Embryonic facial prominence (tissue), 1 donor: ENCODE measurements at regions not wholly inside any gene's neighbourhood (a gene's known extent, or its start where the extent isn't known, plus 50 kb on each side); places are given as distances from the start of the nearest gene placed in this dataset.
"Not testable (repeated sequence)": the region's sequence is repeated elsewhere in the genome, so short reads cannot be mapped to it uniquely, and the experiment has no call there.

ENCODE experiments used
- DNase-seq: peaks from one replicate; pipeline ENCODE4 v3.0.0-alpha.2; 2016; ENCODE audit errors: extremely low spot score

DNA sequence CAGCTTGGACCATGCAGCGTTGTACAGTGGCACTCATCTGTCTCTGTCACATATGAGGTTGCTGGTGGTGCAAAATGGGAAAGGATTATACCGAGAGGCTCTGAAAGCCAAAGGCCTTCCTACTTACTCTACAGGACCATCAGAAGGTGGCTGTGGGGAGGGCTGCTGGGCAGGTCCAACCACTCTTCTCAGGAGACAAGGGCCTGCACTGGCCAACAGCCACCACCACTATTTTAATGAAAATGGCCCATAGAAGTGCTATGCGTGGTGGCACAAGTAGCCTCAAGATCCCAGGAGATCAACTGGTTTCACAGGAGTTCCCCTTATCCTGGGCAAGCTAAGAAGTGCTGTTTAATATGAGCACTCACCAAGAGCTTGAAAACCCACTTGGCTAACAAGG, 52.3 kb downstream of the MRPL57 start:
- DNase-seq, result no peak

DNA sequence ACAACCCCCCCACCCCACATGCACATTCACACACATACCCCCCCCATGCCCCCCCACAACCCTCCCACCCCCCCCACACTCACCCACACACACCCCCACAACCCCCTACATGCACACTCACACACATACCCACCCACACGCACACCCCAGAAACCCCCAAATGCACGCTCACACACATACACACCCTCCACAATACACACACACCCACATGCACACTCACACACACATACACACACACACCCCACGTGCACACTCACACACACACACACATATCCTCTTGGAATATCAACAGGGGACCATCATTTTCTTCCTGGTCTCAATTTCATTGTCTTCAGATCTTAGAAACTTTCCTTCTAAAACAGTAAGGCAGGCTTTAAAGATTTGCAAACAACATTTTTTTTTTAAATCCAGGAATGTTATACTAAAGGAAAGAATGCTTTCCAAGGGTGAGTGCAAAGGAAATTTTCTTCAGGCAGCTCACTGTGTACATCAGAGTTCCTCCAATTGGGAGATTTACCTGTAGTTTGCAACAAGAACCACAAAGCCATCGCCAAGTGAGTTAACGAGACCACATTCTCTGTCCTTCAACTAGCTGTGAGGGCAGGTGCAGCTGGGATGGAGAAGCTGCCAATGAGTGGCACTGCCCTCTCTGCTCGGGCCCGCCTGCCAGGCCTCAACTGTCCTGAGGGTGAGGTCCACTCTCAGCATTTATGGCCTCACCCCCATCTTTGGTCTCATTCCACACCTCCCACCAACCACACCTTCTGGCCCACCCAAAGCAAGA, 53.0 kb downstream of the MRPL57 start:
- no peak for DNase-seq

DNA sequence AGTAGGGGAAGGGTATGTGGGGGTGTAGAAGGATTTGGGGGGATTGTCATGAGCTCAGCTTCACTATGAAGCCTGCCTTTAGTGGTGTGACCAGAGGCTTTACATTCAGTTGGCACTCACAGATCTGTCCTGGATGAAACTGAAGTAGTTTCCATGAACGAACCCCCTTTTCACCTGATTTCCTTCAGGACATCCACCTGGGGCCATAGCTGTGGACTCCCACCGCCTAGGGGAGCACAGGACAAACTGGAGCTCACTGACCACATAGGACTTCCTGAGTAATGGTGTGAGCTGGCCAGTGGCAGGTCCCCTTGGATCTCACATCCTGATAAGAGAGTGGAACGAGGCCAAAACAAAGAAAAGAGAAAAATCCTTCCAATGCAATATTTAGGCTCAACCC, 54.1 kb downstream of the MRPL57 start:
- DNase-seq, result no peak

DNA sequence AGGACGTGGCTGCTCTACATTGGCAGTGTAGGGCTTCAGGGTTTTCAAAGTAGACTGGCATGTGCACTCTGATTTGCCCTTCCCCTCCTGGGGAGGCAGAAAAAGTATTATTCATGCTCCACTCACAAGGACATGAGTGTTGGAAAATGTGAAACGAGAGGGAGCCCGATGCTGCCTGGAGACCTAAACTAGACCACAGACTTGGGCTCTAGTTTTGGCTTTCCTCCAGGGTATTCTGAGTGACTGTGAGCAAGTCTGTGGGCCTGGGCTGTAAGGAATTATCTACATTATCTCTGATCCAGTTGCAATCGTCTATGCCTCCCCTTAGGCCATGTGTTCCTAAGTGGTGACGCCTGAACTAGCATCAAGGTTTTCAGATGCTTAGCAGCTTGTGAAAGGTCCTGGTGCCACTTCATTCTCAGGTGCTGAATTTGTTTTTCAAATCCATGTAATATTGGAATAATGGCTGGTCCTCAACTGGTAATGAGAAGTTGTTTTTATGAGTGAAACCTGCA, 55.0 kb downstream of the MRPL57 start:
- no peak for DNase-seq

DNA sequence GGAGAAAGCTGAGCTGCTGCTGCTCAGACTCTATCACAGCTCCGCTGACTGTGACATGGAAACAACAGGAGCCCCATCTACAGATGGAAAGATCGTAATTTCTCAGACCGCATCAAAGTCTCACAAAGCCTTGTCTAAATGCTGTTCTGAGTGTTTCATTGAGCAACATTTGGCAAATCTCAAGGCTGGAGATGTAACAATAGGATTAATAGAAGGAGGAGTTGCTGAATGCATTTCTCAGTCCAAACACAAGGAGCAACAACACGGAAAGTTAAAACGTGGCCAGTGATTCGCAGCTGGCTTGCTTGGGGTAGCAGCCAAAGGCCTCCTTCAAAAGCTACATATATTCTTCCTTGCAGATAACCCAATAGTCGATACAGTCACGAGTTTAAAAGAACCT, 55.7 kb downstream of the MRPL57 start:
- no peak for DNase-seq

DNA sequence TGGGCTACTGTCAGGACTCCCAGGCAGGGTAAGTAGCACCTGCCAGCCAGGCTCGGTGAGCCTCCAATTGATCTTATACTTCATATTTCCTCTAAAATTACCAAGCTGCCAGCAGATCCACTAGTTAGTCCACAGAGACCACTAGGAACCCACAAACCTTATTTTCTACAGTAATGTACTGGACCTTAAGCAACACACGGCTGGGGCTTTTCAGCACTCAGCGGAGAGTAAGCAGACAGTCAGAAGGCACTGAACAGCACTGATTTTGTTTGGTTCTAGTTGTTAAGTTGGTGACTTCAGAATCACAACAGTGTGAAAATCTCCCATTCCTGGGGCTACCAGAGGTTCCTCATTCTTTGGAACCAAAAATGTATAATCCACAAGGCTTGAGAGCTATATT, 56.1 kb downstream of the MRPL57 start:
- DNase-seq, result no peak

DNA sequence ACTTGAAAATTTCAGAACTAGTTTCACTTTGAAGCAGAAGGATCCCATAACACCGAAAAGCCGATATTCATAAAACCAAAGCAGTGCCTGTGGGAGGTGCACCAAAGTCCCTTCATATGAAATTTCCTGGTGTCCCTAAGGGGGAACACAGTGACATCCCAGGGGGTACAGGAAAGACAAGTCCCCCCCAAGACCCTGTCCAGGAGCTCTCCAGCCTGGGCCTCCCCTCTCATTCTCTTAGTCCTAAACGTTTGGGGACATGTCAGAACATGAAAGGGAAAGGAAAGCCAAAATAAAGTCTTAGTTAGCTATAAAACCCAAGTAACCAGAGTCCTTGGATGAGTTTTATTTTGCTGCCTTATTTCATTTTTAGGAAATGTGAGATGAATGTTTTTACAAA, 56.6 kb downstream of the MRPL57 start:
- DNase-seq, result no peak

DNA sequence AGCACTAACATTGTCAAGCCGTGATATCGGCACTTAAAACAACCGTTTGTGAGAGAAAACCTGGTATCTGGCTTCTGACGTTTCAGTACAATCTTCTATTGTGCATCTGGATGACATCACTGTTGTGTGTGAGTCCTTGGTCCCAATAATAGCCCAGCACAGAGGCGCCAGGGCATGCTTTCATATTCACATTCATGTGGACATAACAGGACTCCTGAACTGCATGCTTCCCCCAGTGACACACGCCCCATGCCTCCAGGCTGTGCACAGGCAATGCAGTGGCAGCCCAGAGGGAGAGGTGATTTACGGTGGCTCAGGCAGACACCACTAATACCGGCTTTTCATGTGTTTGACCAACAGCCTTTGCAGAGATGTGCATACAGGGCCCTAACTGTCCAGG, 58.1 kb downstream of the MRPL57 start:
- no peak for DNase-seq

DNA sequence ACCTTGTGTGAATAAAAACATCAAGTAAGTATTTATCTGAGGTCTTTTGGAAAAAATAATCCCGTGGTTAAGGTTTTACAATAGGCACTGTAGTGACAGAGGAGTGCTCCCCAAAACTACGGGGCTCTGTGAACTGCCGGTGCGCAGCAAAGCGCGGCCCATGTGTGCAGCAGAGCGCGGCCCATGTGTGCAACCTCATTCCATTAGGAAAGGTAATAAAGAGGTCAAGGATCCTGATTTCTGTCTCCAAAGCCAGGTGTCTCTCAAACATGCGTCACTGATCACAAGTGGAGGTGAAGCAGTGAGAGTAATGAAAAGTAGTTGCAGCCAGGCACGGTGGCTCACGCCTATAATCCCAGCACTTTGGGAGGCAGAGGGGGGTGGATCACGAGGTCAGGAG, 58.7 kb downstream of the MRPL57 start:
- DNase-seq, result no peak

DNA sequence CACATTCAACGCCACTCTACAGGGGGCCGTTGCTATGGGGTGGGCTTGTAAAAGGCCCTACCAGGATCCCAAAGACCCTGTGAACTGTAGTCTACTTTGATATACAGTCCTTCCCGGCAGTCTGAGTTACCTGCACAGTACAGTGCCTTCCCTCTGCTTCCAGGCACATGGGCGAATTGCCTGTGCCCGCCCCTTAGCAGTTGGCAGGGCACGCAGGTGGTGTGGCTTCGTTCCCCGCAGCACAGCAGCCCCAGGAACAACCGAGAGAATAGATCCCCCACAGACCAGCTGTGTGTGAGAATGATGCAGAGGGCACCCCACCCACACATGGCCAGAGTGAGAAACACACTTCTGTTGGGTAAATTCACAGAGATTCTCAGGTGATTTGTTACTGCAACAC, 60.6 kb downstream of the MRPL57 start:
- no peak for DNase-seq

DNA sequence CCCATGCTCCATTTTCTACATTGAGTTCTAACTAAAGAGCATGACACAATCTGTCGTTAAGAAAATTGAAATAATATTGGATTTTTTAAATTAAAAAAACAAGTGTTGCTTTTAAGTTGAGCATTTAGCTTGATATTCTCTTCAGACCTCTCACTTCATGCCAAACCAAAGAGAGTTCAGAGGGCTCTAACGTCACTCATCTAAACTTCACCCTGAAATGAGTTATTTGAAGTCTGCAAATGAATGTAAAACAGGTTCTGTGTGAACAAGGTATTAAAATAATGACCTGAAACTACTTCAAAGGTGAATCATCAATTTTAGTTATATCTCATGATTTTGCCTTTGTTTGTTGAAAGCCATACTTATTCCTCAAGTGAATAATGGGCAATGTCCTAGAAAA, 61.8 kb downstream of the MRPL57 start:
- DNase-seq, result no peak

DNA sequence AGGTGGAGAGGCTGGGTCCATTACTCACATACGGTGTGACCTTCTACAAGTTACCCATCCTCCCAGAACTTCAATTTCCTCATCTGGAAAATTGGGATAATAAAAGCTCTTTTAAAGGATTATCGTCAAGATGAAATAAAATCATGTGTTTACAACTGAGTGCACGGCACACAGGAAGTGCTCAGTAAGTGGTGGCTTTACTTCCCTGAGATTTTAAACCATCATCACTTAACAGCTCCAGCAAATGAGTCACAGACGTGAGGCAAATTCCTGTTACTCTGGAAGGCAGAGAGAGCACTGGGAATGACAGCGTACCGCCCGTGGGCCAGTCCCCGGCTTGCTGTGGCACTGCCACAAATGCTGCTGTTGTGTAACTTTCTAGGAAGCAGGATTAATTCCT, 64.1 kb downstream of the MRPL57 start:
- DNase-seq, result no peak

DNA sequence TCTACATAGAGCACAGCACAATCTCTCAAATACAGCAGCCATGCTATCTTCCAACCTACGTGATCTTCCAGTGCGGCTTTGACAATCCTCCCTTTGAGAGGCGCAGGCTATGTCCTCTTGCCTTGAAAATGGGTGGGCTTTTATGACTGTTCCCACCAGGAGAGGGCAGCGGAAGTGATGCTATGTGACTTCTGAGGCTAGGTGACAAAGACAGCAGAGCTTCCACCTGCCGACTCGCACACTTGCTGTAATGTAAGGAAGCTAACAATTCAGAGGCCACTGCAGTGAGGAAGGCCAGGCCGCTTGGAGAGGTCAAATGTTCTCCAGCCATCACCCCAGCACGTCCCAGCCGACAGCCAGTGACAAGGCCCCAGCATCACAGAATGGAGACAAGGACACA, 65.8 kb downstream of the MRPL57 start:
- DNase-seq, result no peak

DNA sequence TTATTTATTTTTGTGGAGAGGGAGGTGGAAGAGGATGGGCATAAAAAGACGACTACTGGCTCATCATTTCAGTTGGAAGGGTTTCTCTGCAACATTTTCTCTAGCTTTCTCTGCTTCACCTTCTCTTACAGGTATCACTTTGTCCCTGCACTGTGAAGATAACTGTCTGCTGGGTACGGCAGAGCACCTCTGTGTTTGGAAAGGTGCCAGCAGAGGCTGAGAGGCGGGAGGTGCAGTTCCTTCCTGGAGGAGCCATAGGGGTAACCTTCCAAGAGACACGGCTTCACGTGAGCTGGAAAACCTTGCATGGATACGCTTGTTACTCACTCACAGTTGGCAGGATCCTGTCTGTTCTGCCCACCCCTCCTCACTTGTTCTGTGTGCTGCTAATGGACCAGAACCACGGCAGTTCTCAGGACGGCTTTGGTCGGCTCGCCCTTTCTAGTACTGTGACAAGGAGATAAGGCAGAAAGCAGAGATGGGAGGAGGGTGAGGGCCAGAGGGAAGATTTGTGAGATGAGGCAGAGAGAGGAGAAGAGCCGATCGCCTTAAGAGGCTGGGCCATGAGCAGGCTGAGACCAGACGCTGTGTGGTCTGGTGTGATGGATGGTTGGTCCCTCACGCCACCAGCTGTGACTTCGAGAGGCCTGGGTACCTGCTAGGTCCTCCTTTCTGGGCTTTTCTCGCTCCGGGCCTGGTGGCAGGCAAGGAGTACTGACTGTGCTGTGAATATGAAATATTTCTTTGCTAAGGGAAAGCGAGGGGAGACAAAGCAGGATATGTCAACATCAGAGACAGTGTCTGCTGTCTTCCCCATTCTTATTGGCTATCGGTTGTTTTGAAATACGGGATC, 66.8 kb downstream of the MRPL57 start:
- no peak for DNase-seq

DNA sequence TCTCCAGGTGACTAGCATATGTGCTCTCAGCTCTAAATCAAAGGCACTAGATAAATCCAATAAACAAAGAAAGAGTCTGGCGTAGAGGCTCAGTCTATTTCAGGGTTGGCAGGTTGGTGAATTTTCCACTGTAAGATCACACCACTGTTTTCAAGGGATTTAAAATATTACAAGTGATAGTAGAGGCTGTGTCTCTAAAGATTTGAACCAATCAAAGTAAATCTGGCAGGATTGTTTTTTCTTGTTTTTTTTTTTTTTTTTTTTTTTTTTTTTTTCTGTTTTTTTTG, 67.4 kb downstream of the MRPL57 start:
- not testable (repeated sequence) for DNase-seq

DNA sequence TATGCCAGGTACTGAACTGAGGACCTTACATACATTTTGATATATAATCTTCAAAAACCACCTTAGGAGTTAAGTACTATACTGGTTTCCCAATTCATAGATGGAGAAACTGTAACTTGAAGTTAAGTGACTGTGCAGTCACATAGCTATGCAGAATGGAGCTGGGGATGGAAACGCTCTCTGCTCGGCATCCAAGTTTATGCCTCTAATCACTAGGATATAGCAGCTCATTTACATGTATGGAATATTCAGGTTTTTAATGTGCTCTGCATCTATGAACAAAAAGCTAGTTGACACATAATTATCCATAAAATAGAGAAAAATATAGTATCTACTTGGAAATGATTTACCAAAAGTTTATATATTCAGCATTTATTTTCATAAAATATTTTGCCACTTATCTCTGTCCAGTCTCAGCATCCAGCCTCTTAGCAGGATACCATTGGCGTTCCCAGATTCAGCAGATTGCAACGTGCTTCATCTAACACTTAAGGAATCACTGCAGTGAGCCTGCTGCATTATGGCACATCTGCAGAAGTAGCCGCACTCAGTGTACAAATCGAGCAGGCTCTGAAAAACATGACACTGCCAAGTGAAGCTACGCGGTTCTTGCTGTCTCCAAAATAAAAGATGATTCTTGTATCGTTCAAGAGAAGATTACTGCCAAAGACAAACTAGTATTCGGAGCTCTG, 70.4 kb downstream of the MRPL57 start:
- no peak for DNase-seq

DNA sequence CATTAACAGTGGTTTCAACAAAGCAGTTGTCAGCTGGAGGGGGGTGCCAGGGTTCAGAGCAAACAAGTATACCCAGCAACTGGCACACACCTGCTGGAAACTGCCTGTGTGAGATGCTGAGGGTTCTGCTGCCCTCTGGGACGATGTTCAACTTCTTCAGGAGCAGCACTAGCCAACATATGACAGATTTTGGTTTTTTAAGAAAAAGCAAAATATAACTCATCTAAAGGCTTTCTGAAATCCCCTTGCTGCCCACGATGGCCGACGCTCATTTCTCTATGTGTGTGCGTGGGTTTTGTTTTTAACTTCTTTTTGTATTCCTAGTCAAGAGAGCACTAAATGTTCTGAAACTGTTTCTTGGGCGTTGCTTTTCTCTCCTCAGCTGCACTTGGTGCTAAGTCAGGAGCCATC, 79.9 kb downstream of the MRPL57 start:
- DNase-seq, result no peak

DNA sequence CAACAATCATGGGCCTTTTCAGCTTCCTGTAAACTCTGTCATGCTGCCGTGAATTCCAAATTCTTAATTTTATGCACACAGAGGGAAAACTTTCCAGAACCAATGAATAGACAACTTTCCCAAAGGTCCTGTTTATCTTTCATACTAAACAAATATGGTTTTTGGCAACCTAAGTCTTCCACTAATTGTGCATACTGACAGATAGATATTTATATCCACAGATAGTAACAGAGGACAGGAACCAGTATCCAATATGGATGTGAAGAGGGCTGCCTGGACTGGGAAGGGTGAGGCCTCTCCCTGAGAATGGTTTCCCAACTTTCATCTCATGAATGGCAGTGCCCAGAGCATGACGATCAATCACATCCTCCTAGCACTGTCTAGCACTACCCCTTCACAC, 80.4 kb downstream of the MRPL57 start:
- DNase-seq, result no peak

DNA sequence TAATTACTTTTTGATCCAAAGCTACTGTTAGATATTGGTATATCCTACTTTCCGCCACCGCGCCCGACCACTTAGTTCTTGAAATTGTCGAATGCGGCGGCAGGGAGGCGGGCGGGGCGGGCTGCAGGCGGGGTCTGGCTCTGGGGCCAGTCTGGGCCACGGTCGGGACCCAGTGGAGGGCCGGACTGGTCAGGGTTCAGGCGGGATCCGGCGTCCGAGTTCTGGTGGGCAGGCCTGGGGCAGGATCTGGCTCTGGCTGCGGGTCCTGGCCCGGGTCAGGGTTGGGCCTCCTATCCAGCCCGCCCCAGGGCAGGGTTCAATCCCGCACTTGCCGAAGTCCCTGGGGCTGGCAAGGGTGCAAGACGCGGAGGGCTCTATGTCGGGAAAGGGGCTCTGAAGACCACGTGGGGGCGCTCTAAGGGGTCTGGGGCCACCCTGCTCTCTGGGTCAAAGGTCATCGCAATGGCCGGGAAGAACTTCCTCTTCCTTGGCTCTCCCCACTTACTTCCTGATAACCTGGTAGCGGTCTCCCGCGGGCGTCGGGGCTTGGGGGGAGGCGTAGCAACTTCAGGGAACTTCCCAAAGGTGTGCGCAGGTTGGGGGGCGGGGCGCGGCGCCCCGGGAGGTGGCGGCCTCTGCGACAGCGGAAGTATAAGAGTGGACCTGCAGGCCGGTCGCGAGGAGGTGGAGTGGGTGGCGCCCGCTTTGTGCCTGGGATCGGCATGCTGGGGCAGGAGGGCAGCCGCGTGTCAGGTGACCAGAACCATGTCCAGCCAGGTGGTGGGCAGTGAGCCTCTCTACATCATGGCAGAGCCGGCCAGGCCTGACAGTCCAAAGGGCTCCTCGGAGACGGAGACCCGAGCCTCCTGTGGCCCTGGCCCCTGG, 83.4 kb downstream of the MRPL57 start:
- no peak for DNase-seq

DNA sequence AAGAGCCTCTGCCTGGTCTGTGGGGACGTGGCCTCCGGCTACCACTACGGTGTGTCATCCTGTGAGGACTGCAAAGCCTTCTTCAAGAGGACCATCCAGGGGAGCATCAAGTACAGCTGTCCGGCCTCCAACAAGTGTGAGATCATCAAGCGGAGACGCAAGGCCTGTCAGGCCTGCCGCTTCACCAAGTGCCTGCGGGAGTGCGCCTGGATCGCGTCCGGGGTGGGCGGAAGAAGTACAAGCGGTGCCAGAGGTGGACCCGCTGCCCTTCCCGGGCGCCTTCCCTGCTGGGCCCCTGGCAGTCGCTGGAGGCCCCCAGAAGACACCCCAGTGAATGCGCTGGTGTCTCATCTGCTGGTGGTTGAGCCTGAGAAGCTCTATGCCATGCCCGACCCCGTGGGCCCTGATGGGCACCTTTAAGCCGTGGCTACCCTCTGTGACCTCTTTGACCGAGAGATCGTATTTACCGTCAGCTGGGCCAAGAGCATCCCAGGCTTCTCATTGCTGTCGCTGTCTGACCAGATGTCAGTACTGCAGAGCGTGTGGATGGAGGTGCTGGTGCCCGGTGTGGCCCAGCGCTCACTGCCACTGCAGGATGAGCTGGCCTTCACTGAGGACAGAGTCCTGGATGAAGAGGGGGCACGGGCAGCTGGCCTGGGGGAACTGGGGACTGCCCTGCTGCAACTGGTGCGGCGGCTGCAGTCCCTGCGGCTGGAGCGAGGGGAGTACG, 84.3 kb downstream of the MRPL57 start:
- DNase-seq, result not testable (repeated sequence)
